ENCODE measurements at regions not wholly inside any gene's neighbourhood (a gene's known extent, or its start where the extent isn't known, plus 50 kb on each side); places are given as distances from the start of the nearest gene placed in this dataset.

- TF ChIP-seq EZH2 (IDR thresholded peaks at IDR 0.05) (no peak), POLR2AphosphoS5 (IDR thresholded peaks at IDR 0.05; ENCODE audit: borderline replicate concordance, low read depth, low read length) (no peak), FOXP2 (optimal IDR thresholded peaks at IDR 0.05; ENCODE audit: control extremely low read depth, extremely low read length, insufficient read depth) (no peak)
Measured at GRCh38 chr3:69488026-69488425, 102.1 kb upstream of the FRMD4B start.

Data from SK-N-MC (cell line).